ENCODE measurements at regions not wholly inside any gene's neighbourhood (a gene's known extent, or its start where the extent isn't known, plus 50 kb on each side); places are given as distances from the start of the nearest gene placed in this dataset.
"Not testable (repeated sequence)": the region's sequence is repeated elsewhere in the genome, so short reads cannot be mapped to it uniquely, and the experiment has no call there.

- Mint-ChIP-seq H3K27me3 (ENCODE audit: unreplicated experiment) (no peaks in the 10 kb centered on the region), H3K4me3 (ENCODE audit: unreplicated experiment) (no peak overlapping the region), H3K36me3 (ENCODE audit: low read depth, unreplicated experiment) (no peaks in the 10 kb centered on the region), H3K27ac (ENCODE audit: unreplicated experiment) (no peak overlapping the region), H3K4me1 (ENCODE audit: unreplicated experiment) (no peaks in the 10 kb centered on the region), H3K9me3 (ENCODE audit: unreplicated experiment) (no peaks in the 10 kb centered on the region)
- TF ChIP-seq, protein P1, sequence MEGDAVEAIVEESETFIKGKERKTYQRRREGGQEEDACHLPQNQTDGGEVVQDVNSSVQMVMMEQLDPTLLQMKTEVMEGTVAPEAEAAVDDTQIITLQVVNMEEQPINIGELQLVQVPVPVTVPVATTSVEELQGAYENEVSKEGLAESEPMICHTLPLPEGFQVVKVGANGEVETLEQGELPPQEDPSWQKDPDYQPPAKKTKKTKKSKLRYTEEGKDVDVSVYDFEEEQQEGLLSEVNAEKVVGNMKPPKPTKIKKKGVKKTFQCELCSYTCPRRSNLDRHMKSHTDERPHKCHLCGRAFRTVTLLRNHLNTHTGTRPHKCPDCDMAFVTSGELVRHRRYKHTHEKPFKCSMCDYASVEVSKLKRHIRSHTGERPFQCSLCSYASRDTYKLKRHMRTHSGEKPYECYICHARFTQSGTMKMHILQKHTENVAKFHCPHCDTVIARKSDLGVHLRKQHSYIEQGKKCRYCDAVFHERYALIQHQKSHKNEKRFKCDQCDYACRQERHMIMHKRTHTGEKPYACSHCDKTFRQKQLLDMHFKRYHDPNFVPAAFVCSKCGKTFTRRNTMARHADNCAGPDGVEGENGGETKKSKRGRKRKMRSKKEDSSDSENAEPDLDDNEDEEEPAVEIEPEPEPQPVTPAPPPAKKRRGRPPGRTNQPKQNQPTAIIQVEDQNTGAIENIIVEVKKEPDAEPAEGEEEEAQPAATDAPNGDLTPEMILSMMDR (IDR thresholded peaks at IDR 0.05; ENCODE audit: unreplicated experiment), result no peak
- DNase-seq (ENCODE audit: low spot score), result no peak
Measured at GRCh38 chr4:104919406-104919805, 227.3 kb upstream of the TET2 start.

DNA sequence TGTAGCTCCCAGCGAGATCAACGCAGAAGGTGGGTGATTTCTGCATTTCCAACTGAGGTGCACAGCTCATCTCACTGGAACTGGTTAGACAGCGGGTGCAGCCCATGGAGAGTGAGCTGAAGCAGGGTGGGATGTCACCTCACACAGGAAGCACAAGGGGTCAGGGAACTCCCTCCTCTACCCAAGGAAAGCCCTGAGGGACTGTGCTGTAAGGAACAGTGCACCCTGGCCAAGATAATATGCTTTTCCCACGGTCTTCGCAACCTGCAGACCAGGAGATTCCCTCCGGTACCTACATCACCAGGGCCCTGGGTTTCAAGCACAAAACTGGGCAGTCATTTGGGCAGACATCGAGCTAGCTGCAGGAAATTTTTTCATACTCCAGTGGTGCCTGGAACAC, 216.4 kb upstream of the TET2 start:
- H3K27ac Mint-ChIP-seq (ENCODE audit: unreplicated experiment), result no peak overlapping the region
- no peak for DNase-seq (ENCODE audit: low spot score)
- no peak overlapping the region for H3K4me3 Mint-ChIP-seq (ENCODE audit: unreplicated experiment)
- H3K9me3 Mint-ChIP-seq (ENCODE audit: unreplicated experiment), result no peaks in the 10 kb centered on the region
- peaks cover 2% of the 10 kb centered on the region for H3K4me1 Mint-ChIP-seq (ENCODE audit: unreplicated experiment)
- TF ChIP-seq, protein P1 (IDR thresholded peaks at IDR 0.05; ENCODE audit: unreplicated experiment), result no peak
- H3K27me3 Mint-ChIP-seq (ENCODE audit: unreplicated experiment), result peaks cover 4% of the 10 kb centered on the region
- no peaks in the 10 kb centered on the region for H3K36me3 Mint-ChIP-seq (ENCODE audit: low read depth, unreplicated experiment)

DNA sequence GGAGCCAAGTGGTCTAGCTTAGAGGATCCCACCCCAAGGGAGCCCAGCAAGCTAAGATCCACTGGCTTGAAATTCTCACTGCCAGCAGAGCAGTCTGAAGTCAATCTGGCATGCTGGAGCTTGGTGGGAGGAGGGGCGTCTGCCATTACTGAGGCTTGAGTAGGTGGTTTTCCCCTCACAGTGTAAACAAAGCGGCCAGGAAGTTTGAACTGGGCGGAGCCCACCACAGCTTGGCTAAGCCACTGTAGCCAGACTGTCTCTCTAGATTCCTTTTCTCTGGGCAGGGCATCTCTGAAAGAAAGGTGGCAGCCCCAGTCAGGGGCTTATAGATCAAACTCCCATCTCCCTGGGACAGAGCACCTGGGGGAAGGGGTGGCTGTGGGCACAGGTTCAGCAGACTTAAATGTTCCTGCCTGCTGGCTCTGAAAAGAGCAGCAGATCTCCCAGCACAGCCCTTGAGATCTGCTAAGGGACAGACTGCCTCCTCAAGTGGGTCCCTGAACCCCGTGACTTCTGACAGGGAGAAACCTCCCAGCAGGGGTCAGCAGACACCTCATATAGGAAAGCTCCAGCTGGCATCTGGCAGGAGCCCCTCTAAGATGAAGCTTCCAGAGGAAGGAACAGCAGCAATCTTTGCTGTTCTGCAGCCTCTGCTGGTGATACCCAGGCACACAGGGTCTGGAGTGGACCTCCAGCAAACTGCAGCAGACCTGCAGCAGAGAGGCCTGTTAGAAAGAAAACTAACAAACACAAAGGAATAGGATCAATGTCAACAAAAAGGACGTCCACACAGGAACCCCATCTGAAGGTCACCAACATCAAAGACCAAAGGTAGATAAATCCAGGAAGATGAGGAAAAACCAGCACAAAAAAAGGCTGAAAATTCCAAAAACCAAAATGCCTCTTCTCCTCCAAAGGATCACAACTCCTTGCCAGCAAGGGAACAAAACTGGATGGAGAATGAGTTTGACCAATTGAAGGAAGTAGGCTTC, 215.6 kb upstream of the TET2 start:
- H3K36me3 Mint-ChIP-seq (ENCODE audit: low read depth, unreplicated experiment); H3K27ac Mint-ChIP-seq (ENCODE audit: unreplicated experiment); H3K4me3 Mint-ChIP-seq (ENCODE audit: unreplicated experiment); H3K4me1 Mint-ChIP-seq (ENCODE audit: unreplicated experiment); H3K9me3 Mint-ChIP-seq (ENCODE audit: unreplicated experiment); H3K27me3 Mint-ChIP-seq (ENCODE audit: unreplicated experiment): not testable (repeated sequence)
- DNase-seq (ENCODE audit: low spot score), result peak; percentile 23

- TF ChIP-seq, protein P1 (IDR thresholded peaks at IDR 0.05; ENCODE audit: unreplicated experiment), result no peak
- no peak for DNase-seq (ENCODE audit: low spot score)
- Mint-ChIP-seq H3K4me1 (ENCODE audit: unreplicated experiment) (no peaks in the 10 kb centered on the region), H3K27ac (ENCODE audit: unreplicated experiment) (no peak overlapping the region), H3K9me3 (ENCODE audit: unreplicated experiment) (no peaks in the 10 kb centered on the region), H3K27me3 (ENCODE audit: unreplicated experiment) (peaks cover 2% of the 10 kb centered on the region), H3K36me3 (ENCODE audit: low read depth, unreplicated experiment) (no peaks in the 10 kb centered on the region), H3K4me3 (ENCODE audit: unreplicated experiment) (no peak overlapping the region)
Measured at GRCh38 chr4:104938624-104939023, 208.1 kb upstream of the TET2 start.

- H3K9me3 Mint-ChIP-seq (ENCODE audit: unreplicated experiment), result no peaks in the 10 kb centered on the region
- TF ChIP-seq, protein P1 (IDR thresholded peaks at IDR 0.05; ENCODE audit: unreplicated experiment), result no peak
- no peak overlapping the region for H3K4me3 Mint-ChIP-seq (ENCODE audit: unreplicated experiment)
- H3K36me3 Mint-ChIP-seq (ENCODE audit: low read depth, unreplicated experiment), result no peaks in the 10 kb centered on the region
- DNase-seq (ENCODE audit: low spot score), result no peak
- H3K27ac Mint-ChIP-seq (ENCODE audit: unreplicated experiment), result no peak overlapping the region
- H3K4me1 Mint-ChIP-seq (ENCODE audit: unreplicated experiment), result no peaks in the 10 kb centered on the region
- H3K27me3 Mint-ChIP-seq (ENCODE audit: unreplicated experiment), result no peaks in the 10 kb centered on the region
Measured at GRCh38 chr4:104940927-104941326, 205.7 kb upstream of the TET2 start.
